HG02885 (cell line): ENCODE measurements at regions not wholly inside any gene's neighbourhood (a gene's known extent, or its start where the extent isn't known, plus 50 kb on each side); places are given as distances from the start of the nearest gene placed in this dataset.

Source experiments
- ATAC-seq: cut with Tn5 transposase; IDR thresholded peaks from one replicate; pipeline ENCODE4 v1.9.1; 2021; ENCODE audit warnings: mild to moderate bottlenecking; ENCODE audit not compliant: unreplicated experiment, poor library complexity

- ATAC-seq: no peak
Observed at GRCh38 chr18:41758534-41758933, 196.5 kb upstream of the PIK3C3 start.

DNA sequence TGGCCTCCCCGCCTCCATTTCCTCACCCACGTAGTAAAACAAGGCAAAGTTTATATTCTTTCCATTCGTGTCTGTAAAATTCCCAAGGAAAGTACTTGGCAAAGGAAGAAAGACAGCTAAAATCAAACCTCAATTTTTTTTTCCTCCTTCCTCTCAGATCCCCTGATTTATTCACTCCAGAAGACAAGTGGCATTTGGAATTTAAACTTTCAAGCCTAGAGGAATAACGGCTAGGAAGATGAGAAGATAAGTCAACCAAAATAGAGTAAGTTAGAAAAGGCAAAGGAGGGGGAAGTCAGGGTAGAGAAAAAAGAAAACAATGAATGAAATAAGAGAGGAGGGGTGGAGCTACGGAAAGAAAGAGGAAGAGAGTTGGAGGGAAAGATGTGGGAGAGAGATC is 198.9 kb upstream of the PIK3C3 start:
- no peak for ATAC-seq

- ATAC-seq: no peak
Observed at GRCh38 chr18:41754332-41754731, 200.7 kb upstream of the PIK3C3 start.

DNA sequence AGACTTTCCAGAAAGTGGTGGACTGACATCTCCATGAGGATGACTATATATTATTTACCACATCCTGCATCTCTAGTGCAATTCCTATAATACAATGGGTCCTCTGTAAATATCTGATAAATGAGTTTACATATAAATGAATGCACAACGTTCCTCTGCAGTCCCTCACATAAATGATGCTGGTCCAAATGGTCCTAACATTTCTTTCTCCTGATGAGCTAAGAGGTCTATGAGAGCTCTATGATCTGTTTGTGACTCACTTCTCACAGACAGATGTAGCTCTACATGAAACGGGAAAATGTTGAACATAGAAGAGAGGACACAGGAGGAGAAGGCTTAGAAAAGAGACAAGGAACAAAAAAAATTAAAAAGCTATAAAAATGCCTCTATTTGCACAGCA is 201.2 kb upstream of the PIK3C3 start:
- ATAC-seq: no peak

- ATAC-seq: no peak
Observed at GRCh38 chr18:41752826-41753225, 202.2 kb upstream of the PIK3C3 start.

DNA sequence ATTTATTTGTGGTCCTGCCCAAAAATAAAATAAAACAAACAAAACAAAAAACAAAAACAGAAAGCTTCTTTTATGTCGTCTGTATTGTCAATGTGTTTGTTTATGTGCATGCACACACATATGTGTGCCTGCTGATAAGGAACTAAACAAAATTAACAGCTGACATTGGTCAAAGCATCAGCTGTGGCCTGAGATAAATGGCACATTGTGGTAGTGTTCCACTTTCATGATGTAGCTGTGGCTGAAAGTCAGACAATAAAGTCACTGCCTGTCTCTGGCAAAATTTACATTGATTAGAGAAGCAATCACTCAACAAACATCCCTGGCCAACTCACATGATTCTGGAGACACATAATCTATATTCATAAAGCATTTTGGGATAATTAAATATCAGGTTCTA is 203.4 kb upstream of the PIK3C3 start:
- no peak for ATAC-seq

GRCh38 chr18:41751161-41751560 is 203.9 kb upstream of the PIK3C3 start:
- no peak for ATAC-seq

DNA sequence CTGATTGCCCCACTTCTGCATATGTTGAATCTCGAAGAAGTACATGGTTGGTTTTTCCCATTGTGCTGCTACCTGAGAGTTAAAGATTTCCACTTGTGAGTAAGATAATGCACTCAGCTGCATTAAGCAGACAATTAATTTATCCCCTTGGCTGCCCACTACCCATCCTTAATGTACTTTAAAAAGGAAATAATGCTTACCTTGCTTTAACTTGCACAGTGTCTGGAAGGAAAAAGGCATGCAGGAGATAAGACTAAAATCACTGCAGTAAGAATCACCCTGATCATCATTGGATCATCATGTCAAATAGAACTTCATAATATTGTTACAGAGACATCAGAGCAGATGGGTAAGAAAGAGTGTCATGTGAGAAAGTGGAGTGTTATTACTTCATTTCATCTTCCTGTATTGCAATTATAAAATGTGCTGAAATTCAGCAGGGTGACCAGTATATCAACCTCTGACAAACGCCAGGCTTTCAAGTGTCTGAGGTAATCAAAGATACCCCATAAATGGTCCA is 207.3 kb upstream of the PIK3C3 start:
- no peak for ATAC-seq

- ATAC-seq: peak; percentile 85
Observed at GRCh38 chr18:41745166-41746049, 209.6 kb upstream of the PIK3C3 start.

DNA sequence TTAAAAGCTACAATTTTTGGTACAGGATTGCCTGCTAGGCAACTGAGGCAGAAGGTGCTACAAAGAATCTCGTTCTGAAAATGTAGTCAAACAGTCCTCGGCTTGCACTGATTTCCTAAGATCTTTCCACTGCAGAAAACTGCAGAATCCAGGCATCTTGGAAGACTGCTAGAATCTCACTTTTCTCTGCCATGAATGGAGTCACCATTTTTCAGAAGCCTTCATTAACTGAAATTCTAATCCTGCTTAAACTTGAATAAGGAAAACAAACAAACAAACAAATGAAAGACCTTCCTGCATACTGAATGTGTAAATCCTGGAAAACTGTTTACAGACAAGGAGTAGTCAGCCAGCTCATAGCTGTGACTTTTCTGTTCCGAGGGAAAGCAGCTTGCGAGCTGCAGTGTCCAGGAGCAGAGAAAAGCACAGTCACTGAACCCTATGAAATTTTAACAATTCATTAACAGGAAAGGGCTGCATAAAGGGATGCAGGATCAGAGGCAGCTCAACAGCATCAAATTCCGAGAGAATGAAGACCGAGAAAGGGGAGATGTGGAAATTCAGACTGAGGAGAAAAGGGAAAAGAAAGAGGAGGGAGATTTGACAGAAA is 210.5 kb upstream of the PIK3C3 start:
- ATAC-seq: no peak

- no peak for ATAC-seq
Observed at GRCh38 chr18:41737218-41737617, 217.8 kb upstream of the PIK3C3 start.

DNA sequence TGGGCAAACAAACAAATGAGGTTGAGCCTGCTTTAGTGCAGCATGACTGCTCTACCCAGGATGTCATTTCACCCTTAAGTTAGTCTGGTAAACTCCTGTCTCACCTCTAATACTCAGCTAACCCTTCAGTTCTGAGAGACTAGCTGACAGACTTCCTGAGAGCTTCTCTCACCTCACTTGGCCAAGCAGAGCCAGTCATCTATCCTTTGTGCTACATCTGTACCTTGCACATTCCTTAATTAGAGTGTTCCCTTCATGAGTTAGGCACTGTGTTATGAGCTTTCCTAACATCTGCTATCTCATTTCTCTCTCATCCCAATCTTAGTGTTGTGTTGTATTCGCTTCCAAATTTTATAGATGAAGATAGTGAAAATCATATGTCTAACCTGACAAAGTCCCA is 220.1 kb upstream of the PIK3C3 start:
- no peak for ATAC-seq

GRCh38 chr18:41732356-41732755 is 222.7 kb upstream of the PIK3C3 start:
- no peak for ATAC-seq

GRCh38 chr18:41731884-41732283 is 223.2 kb upstream of the PIK3C3 start:
- ATAC-seq: no peak

- no peak for ATAC-seq
Observed at GRCh38 chr18:41724195-41724594, 230.8 kb upstream of the PIK3C3 start.

DNA sequence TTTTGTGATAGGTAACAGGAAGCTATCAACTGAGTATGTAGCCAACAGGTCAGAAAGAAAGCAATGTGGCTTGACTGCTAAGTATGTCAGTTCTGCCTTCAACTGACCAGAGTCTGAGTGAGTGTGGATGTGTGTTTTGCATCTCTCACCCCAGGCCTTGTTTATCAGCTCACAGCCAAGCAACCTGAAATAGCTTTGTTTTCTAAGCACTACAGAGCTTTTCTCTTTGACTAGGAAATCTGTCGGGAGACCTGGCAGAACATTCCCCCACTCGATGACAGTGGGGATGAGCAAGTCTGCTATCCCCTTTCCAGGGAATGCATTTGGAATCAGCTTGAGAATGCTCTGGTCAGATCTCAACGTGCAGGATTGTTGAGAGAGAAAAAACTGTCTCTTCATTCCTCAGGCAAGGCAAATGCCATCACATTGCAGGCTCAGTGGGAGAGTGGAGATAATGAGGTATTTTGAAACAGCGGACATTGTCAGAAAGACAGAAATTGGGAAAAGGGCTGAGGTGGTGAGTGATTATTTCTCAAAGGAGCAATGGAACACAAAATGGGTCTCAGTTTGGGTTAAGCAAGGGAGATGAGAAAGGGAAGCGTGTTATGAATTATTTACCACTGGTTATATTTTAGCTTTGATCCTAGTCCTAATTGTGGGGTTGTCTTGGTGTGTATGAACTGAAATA is 233.8 kb upstream of the PIK3C3 start:
- no peak for ATAC-seq

- no peak for ATAC-seq
Observed at GRCh38 chr18:41720226-41720625, 234.8 kb upstream of the PIK3C3 start.

DNA sequence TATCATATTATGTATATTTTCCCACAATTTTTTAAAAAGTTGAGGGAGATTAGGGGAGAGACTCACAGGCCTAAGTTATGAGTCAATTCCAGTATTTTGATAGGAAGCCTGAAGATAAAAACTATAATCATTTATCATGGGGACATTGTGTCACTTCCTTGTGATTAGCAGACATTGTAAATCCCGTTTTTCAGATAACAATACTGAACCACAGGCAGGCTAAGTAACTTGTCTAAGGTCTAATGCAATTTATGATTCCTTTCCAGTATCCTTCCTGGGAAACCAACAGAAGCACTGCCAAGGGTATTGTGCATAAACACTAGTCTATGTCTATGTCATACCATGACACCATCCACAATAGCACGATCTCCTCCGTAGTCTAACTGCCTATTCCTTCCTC is 235.2 kb upstream of the PIK3C3 start:
- no peak for ATAC-seq

DNA sequence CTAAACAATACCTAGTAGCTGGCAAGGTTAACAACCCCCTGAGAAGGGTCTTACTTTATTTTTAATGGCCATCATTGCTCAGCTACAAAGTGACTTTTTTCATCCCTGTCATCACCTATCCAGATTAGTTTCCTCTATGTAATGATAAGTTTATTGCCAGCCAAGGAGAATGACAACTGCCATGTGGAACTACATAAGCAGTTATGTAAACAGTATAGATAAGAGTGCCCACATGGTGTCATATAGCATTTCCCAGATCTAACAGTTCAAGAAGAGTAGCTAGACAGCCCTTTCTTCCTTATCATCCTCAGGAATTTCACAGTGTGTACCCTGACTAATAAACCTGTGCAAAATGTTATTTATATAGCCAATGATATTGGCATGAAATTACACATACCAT is 240.2 kb upstream of the PIK3C3 start:
- no peak for ATAC-seq

DNA sequence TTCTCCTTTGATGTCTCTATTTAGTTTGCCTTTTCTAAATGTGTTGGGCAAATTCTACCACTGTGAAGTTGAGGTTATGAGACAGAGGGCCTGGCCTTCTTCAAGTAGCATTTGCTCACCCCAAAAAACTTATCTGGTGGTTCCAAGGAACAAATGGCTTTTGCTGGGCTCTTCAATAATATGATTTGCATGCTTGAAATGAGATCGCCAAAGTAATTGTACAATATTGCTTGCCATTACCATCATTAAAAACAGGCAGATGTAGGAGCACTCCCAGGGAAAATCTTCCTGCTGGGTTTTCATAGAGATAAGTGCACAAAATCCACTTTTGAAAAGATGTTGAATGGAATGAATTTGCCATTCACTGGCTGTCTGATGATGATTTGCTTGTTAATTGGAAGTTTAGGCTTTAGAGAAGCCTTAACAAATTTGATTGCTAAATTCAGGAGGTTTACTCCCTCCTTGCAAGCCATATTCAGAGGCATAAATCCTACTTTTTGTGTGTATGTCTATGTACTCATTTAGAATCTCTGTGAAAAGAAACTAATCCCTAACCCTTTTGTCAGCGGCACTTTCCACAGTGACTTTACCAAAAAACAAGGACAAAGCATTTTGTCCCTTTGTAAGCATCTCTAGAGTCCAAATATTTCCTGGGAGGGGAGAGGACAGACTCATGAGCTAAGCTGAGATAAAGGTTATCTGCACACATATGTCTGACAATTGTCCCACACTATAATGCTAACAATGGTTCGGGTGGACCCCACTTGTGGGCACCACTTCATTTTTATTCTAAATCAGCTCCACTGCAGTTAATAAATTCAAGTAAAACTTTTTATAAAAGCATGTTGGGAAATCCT is 240.8 kb upstream of the PIK3C3 start:
- no peak for ATAC-seq
